H9 (cell line): ENCODE measurements at regions not wholly inside any gene's neighbourhood (a gene's known extent, or its start where the extent isn't known, plus 50 kb on each side); places are given as distances from the start of the nearest gene placed in this dataset.

Source experiments
- DNase-seq: peaks from one replicate; pipeline ENCODE4 v3.0.0-alpha.2; 2017
- H2AFZ ChIP-seq: one replicate; pipeline ENCODE4 v1.6.1; 2013; ENCODE audit warnings: mild to moderate bottlenecking, low read length, control low read depth, moderate library complexity
- H2AK5ac ChIP-seq: 2 replicates; pipeline ENCODE4 v1.6.1; 2013; ENCODE audit warnings: low read length, control low read depth, mixed read lengths; ENCODE audit not compliant: insufficient read length
- H2BK120ac ChIP-seq: one replicate; pipeline ENCODE4 v1.6.1; 2013; ENCODE audit warnings: low read depth, mild to moderate bottlenecking, low read length, control low read depth, inconsistent platforms; ENCODE audit not compliant: poor library complexity, severe bottlenecking
- H2BK12ac ChIP-seq: 2 replicates; pipeline ENCODE4 v1.6.1; 2013; ENCODE audit warnings: low read length, control low read depth, mixed read lengths, low read depth; ENCODE audit not compliant: insufficient read length
- H2BK15ac ChIP-seq: 2 replicates; pipeline ENCODE4 v1.6.1; 2013; ENCODE audit warnings: low read depth, low read length, control low read depth
- H2BK20ac ChIP-seq: one replicate; pipeline ENCODE4 v1.6.1; 2013; ENCODE audit warnings: low read depth, mild to moderate bottlenecking, low read length, control low read depth, inconsistent platforms; ENCODE audit not compliant: poor library complexity, severe bottlenecking
- H2BK5ac ChIP-seq: 2 replicates; pipeline ENCODE4 v1.6.1; 2013; ENCODE audit warnings: low read length, control low read depth, mixed read lengths; ENCODE audit not compliant: insufficient read length
- H3K14ac ChIP-seq: 2 replicates; pipeline ENCODE4 v1.6.1; 2013; ENCODE audit warnings: low read length, control low read depth; ENCODE audit not compliant: insufficient read depth
- H3K18ac ChIP-seq: 2 replicates; pipeline ENCODE4 v1.6.1; 2013; ENCODE audit warnings: low read depth, mild to moderate bottlenecking, mixed read lengths, low read length, control low read depth; ENCODE audit not compliant: insufficient read length
- H3K23ac ChIP-seq: 2 replicates; pipeline ENCODE4 v1.6.1; 2013; ENCODE audit warnings: low read length, control low read depth, mixed read lengths, low read depth; ENCODE audit not compliant: insufficient read length
- H3K23me2 ChIP-seq: 2 replicates; pipeline ENCODE4 v1.6.1; 2013; ENCODE audit warnings: low read depth, mild to moderate bottlenecking, mixed read lengths, low read length, control low read depth; ENCODE audit not compliant: insufficient read length, poor library complexity, severe bottlenecking
- H3K27ac ChIP-seq: 2 replicates; pipeline ENCODE4 v1.5.1; 2013; ENCODE audit warnings: low read length, control low read depth, mixed read lengths, low read depth; ENCODE audit not compliant: insufficient read length
- H3K27me3 ChIP-seq: 2 replicates; pipeline ENCODE4 v1.6.1; 2013; ENCODE audit warnings: low read length, control low read depth, inconsistent platforms; ENCODE audit not compliant: insufficient read depth
- H3K4ac ChIP-seq: 2 replicates; pipeline ENCODE4 v1.6.1; 2013; ENCODE audit warnings: low read depth, mild to moderate bottlenecking, control low read depth, inconsistent platforms, low read length, moderate library complexity
- H3K4me1 ChIP-seq: 2 replicates; pipeline ENCODE4 v1.6.1; 2013; ENCODE audit warnings: low read length, control low read depth, inconsistent platforms; ENCODE audit not compliant: insufficient read depth
- H3K4me2 ChIP-seq: 2 replicates; pipeline ENCODE4 v1.6.1; 2013; ENCODE audit warnings: low read length, control low read depth, mixed read lengths; ENCODE audit not compliant: insufficient read length, insufficient read depth
- H3K56ac ChIP-seq: 2 replicates; pipeline ENCODE4 v1.6.1; 2013; ENCODE audit warnings: low read depth, mild to moderate bottlenecking, mixed read lengths, low read length, control low read depth; ENCODE audit not compliant: insufficient read length
- H3K79me1 ChIP-seq: 2 replicates; pipeline ENCODE4 v1.6.1; 2013; ENCODE audit warnings: low read depth, mild to moderate bottlenecking, moderate library complexity, low read length, control low read depth, inconsistent platforms; ENCODE audit not compliant: insufficient read depth, poor library complexity, severe bottlenecking
- H3K79me2 ChIP-seq: 2 replicates; pipeline ENCODE4 v1.6.1; 2013; ENCODE audit warnings: low read length, control low read depth, inconsistent platforms; ENCODE audit not compliant: insufficient read depth
- H3K9ac ChIP-seq: 2 replicates; pipeline ENCODE4 v1.6.1; 2013; ENCODE audit warnings: low read length, control low read depth, mixed read lengths; ENCODE audit not compliant: insufficient read length; ENCODE audit errors: extremely low read depth
- H3K9me3 ChIP-seq: one replicate; pipeline ENCODE4 v1.6.1; 2013; ENCODE audit warnings: low read depth, low read length, inconsistent platforms; ENCODE audit not compliant: control insufficient read depth
- H3T11ph ChIP-seq: one replicate; pipeline ENCODE4 v1.6.1; 2013; ENCODE audit warnings: mild to moderate bottlenecking, low read length, control low read depth, inconsistent platforms
- H4K20me1 ChIP-seq: one replicate; pipeline ENCODE4 v1.6.1; 2013; ENCODE audit not compliant: control insufficient read depth, insufficient read length, insufficient read depth
- H4K5ac ChIP-seq: 2 replicates; pipeline ENCODE4 v1.6.1; 2013; ENCODE audit warnings: low read depth, mild to moderate bottlenecking, mixed read lengths, low read length, control low read depth; ENCODE audit not compliant: insufficient read length
- H4K8ac ChIP-seq: replicated peaks from 2 replicates; pipeline ENCODE4 v1.6.1; 2013; ENCODE audit warnings: low read length, control low read depth, mixed read lengths, low read depth; ENCODE audit not compliant: insufficient read length
- H4K91ac ChIP-seq: 2 replicates; pipeline ENCODE4 v1.6.1; 2013; ENCODE audit warnings: low read depth, mild to moderate bottlenecking, moderate library complexity, mixed read lengths, low read length, control low read depth; ENCODE audit not compliant: insufficient read length
- H3K27ac Mint-ChIP-seq, 3 experiments: 2 replicates in 2 of 3; 3 replicates in 1 of 3; pipeline ENCODE4 v1.8.0; 2020 to 2021; ENCODE audit warnings: mixed read lengths in 3 of 3, mild to moderate bottlenecking in 1 of 3, moderate library complexity in 1 of 3
- H3K27me3 Mint-ChIP-seq: 2 replicates; pipeline ENCODE4 v1.8.0; 2021; ENCODE audit warnings: low read depth, mild to moderate bottlenecking, moderate library complexity, mixed read lengths
- H3K36me3 Mint-ChIP-seq, 3 experiments: 2 replicates in 2 of 3; 3 replicates in 1 of 3; pipeline ENCODE4 v1.8.0; 2020 to 2021; ENCODE audit warnings: low read depth in 3 of 3, mixed read lengths in 3 of 3; ENCODE audit not compliant: insufficient read depth in 1 of 3
- H3K4me1 Mint-ChIP-seq, 2 experiments: 2 replicates each; pipeline ENCODE4 v1.8.0; 2020; ENCODE audit warnings: mixed read lengths in 2 of 2
- H3K4me3 Mint-ChIP-seq, 2 experiments: 2 replicates in 1 of 2; 3 replicates in 1 of 2; pipeline ENCODE4 v1.8.0; 2020 to 2021; ENCODE audit warnings: mild to moderate bottlenecking in 2 of 2, mixed read lengths in 2 of 2, moderate library complexity in 1 of 2
- H3K9me3 Mint-ChIP-seq, 2 experiments: 2 replicates in 1 of 2; 3 replicates in 1 of 2; pipeline ENCODE4 v1.8.0; 2020; ENCODE audit warnings: mild to moderate bottlenecking in 2 of 2, mixed read lengths in 2 of 2, moderate library complexity in 1 of 2
- WGBS: extraction: QIAGEN DNeasy Blood & Tissue Kit; methylation state at CpG from one replicate; pipeline ENCODE4 v1.1.7; 2013; ENCODE audit warnings: missing lambda C conversion rate, low lambda C conversion rate, mixed read lengths; ENCODE audit not compliant: insufficient read length; ENCODE audit errors: extremely low coverage; 5-methylcytosine and 5-hydroxymethylcytosine counted together
- TF ChIP-seq, protein P1 (sequence below): fragments of 200-600 bp; sonication (generic); conservative IDR thresholded peaks from 3 replicates; pipeline ENCODE4 v1.8.0; 2021; ENCODE audit warnings: antibody characterized with exemption, mild to moderate bottlenecking

DNA sequence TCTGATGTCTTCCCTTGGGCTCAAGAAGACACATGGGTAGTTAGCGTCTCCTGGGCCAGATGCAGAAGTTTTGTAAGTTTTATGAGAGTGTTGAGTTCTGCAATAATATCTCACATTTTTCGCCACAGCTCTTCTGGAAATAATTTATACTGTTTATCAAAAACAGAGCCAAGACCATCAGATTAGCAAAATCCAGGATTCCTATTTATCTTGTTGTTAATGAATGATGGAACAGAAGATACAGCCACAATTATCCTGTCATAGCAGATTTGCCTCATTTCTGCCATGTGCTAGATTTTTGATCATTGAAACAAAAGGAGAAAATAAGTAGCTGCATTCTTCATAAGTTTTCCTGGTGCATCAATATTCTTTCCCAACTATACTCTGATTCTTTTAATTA, 1048.6 kb upstream of the KLHL29 start:
- H3K27me3 Mint-ChIP-seq, result no peaks in the 10 kb centered on the region
- Histone ChIP-seq H3K14ac (no peak overlapping the region), H2BK5ac (no peak overlapping the region), H3K27ac (no peak overlapping the region), H4K91ac (no peak overlapping the region), H3K27me3 (no peaks in the 10 kb centered on the region), H3K4me2 (no peak overlapping the region), H3K23ac (no peak overlapping the region), H3K9me3 (no peaks in the 10 kb centered on the region), H2AK5ac (no peak overlapping the region), H2BK120ac (no peak overlapping the region), H3T11ph (no peak overlapping the region), H2BK12ac (no peak overlapping the region), H4K8ac (no peak overlapping the region), H3K18ac (no peak overlapping the region), H3K79me2 (no peaks in the 10 kb centered on the region), H3K9ac (no peak overlapping the region), H4K20me1 (no peaks in the 10 kb centered on the region), H3K4me1 (no peaks in the 10 kb centered on the region), H3K4ac (no peak overlapping the region), H2AFZ (no peak overlapping the region), H2BK20ac (no peak overlapping the region), H3K79me1 (no peaks in the 10 kb centered on the region), H2BK15ac (no peak overlapping the region), H4K5ac (no peak overlapping the region), H3K56ac (no peak overlapping the region), H3K23me2 (no peaks in the 10 kb centered on the region)
- H3K4me3 Mint-ChIP-seq, result no peak overlapping the region
- WGBS, result no CpG with 5 or more reads among the region's 2 CpGs
- peaks cover 4 to 6% of the 10 kb centered on the region in 2 experiments for H3K4me1 Mint-ChIP-seq
- H3K9me3 Mint-ChIP-seq, result no peaks in the 10 kb centered on the region; a peak in 2 of 5 replicates
- no peak for DNase-seq
- no peak overlapping the region for H3K27ac Mint-ChIP-seq
- TF ChIP-seq, protein P1, sequence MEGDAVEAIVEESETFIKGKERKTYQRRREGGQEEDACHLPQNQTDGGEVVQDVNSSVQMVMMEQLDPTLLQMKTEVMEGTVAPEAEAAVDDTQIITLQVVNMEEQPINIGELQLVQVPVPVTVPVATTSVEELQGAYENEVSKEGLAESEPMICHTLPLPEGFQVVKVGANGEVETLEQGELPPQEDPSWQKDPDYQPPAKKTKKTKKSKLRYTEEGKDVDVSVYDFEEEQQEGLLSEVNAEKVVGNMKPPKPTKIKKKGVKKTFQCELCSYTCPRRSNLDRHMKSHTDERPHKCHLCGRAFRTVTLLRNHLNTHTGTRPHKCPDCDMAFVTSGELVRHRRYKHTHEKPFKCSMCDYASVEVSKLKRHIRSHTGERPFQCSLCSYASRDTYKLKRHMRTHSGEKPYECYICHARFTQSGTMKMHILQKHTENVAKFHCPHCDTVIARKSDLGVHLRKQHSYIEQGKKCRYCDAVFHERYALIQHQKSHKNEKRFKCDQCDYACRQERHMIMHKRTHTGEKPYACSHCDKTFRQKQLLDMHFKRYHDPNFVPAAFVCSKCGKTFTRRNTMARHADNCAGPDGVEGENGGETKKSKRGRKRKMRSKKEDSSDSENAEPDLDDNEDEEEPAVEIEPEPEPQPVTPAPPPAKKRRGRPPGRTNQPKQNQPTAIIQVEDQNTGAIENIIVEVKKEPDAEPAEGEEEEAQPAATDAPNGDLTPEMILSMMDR, result no peak
- no peaks in the 10 kb centered on the region for H3K36me3 Mint-ChIP-seq
